HUES6 (cell line): ENCODE measurements at regions not wholly inside any gene's neighbourhood (a gene's known extent, or its start where the extent isn't known, plus 50 kb on each side); places are given as distances from the start of the nearest gene placed in this dataset.

Source experiments
- H3K27ac ChIP-seq: 2 replicates; pipeline ENCODE4 v1.7.0; 2013; ENCODE audit warnings: low read depth, mild to moderate bottlenecking, low read length, inconsistent platforms
- H3K27me3 ChIP-seq: 2 replicates; pipeline ENCODE4 v1.6.1; 2013; ENCODE audit warnings: low read length; ENCODE audit not compliant: control insufficient read depth, insufficient read depth
- H3K36me3 ChIP-seq: 2 replicates; pipeline ENCODE4 v1.6.1; 2013; ENCODE audit warnings: low read length; ENCODE audit not compliant: control insufficient read depth, insufficient read depth
- H3K4me1 ChIP-seq: 2 replicates; pipeline ENCODE4 v1.6.1; 2013; ENCODE audit warnings: low read length; ENCODE audit not compliant: control insufficient read depth, insufficient read depth
- H3K4me3 ChIP-seq: 2 replicates; pipeline ENCODE4 v1.5.1; 2013; ENCODE audit warnings: low read depth, low read length
- H3K9ac ChIP-seq: one replicate; pipeline ENCODE4 v1.6.1; 2013; ENCODE audit warnings: mild to moderate bottlenecking, low read length
- H3K9me3 ChIP-seq: 2 replicates; pipeline ENCODE4 v1.6.1; 2013; ENCODE audit warnings: low read depth, low read length; ENCODE audit not compliant: control insufficient read depth, insufficient read depth

DNA sequence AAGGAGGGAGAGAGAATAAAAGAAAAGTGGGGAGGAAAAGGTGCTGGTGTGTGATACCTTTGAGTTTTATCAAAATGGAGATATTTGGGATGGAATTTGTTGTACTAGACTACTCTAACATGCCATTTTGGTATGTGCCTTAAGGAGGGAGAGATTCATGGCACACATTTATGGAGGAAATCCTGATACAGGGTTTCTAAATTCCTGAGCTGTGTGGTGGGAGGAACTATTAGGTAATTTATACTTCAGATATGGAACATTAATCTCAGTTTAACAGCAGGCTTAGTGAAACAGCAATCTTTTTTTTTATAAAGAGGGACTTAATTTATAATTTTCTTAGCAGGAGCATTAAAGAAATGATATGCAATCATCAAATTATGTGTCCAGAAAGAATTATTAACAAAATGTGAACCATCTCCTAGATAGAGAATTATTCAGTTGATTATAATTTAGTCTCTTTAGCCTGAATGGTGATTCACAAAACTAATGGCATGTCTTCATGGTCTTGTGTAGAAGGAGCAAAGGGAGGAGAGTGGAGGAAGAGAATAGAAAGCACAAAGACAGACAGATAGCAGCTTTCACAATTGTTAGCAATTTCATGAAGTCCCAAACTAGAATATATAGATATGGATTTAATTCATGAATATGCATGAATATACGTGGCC, 301.6 kb downstream of the HLX start:
- Histone ChIP-seq H3K36me3 (no peaks in the 10 kb centered on the region), H3K27me3 (no peaks in the 10 kb centered on the region), H3K9me3 (no peaks in the 10 kb centered on the region), H3K4me3 (no peak overlapping the region), H3K4me1 (no peaks in the 10 kb centered on the region), H3K9ac (no peak overlapping the region), H3K27ac (no peak overlapping the region)

DNA sequence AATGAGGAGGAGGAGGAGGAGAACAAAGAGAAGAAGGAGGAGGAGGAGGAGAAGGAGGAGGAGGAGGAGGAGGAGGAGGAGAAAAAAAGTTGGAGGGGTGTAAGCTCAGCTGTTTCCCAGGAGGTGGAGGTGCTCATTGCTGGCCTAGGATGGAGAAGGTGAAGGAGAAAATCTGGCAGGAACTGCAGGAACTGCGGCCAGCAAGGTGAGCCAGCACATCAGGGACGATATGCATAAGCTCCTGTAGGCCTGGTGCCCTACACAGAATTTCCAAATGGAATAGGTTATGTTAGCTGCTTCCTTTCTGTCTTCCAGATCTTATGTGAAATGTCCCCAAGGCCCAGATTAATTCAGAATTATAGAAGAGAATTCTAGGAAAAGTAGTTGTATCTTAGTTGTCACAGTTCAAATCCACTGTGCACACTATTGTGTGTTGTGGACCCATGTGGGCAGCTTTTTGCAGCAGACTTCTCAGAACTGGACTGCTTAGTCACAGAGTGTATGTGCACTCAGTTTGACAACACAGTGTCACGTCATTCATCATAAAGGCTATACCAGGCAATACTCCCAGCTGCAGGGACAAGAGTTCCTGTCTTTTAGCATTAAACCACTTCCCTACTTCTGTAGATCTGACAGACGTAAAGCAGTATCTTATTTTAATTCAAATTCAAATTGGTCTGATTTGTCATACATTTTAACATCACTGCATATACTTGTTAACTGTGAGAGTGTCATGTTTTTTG, 303.7 kb downstream of the HLX start:
- no peak overlapping the region for H3K27ac ChIP-seq
- H3K9me3 ChIP-seq = no peaks in the 10 kb centered on the region
- no peak overlapping the region for H3K9ac ChIP-seq
- H3K4me3 ChIP-seq = no peak overlapping the region
- H3K4me1 ChIP-seq = no peaks in the 10 kb centered on the region
- H3K36me3 ChIP-seq = no peaks in the 10 kb centered on the region
- H3K27me3 ChIP-seq = no peaks in the 10 kb centered on the region

DNA sequence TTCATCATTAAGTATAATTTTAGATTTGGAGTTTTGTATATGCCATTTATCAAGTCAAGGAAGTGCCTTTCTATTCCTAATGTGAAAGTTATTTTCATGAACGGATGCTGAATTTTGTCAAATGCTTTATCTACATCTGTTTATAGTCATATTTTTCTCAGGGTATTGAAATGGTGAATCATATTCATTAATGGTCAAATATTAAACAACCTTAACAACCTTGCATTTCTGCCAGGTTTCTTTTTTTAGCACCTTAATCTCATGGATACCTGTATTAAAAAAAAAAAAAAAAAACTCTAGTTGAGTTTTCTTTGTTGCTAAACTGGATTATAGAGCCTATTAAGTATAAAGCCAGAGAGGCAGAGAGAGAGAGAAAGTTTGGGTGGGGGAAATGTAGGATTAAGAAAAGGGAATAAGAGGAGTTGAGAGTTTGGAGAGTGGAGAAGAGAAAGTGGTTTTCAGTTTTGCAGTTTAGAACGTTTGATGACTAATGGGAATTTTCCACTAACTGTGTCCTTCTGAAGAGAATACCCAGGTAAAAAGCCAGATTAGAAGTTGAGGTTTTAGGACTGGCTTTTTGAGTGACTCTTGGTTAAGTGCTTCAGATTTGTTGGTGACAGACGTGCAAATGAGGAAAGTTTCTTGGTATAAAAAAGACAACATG, 305.0 kb downstream of the HLX start:
- Histone ChIP-seq H3K4me3 (no peak overlapping the region), H3K36me3 (no peaks in the 10 kb centered on the region), H3K9me3 (no peaks in the 10 kb centered on the region), H3K9ac (no peak overlapping the region), H3K4me1 (no peaks in the 10 kb centered on the region), H3K27me3 (no peaks in the 10 kb centered on the region), H3K27ac (no peak overlapping the region)

DNA sequence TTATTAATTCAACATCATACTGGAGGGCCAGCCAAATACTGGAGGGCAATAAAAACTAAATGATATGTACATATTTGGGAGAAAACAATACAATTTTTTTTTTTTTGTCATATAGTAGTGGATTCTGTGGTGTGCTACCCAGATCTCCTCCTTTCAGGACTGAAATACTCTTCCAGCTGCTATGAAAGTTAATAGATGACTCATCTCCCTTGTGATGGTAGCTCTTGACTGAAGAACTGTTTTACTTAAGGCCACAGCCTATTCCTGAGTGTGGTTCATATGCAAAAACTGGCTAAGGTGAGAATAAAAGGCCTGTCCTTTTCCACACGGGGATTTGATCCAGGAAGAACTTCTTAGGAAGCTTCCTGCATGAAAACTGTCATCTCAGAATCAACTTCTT, 307.9 kb downstream of the HLX start:
- Histone ChIP-seq H3K27me3 (no peaks in the 10 kb centered on the region), H3K36me3 (no peaks in the 10 kb centered on the region), H3K27ac (no peak overlapping the region), H3K9ac (no peak overlapping the region), H3K4me3 (no peak overlapping the region), H3K9me3 (no peaks in the 10 kb centered on the region), H3K4me1 (no peaks in the 10 kb centered on the region)

DNA sequence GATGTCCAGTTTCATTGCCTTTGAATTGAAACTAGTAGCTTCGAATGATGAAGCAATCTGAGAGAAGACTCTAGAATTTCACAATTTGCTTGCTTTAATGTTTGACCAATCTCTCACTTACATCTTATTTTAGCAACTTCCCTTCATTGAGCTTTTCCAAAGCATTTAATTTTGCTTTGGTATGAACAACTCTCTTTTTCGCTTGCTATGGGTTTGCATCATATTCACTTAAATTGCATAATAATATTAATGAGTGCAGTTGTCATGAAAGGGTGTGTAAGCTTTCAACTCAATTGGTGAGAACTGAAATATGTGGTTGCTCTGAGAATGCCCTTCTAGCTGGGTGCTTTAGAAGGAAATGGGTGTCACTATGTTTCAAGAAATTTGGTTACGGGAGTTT, 309.2 kb downstream of the HLX start:
- Histone ChIP-seq H3K4me3 (no peak overlapping the region), H3K9ac (no peak overlapping the region), H3K4me1 (no peaks in the 10 kb centered on the region), H3K36me3 (no peaks in the 10 kb centered on the region), H3K27ac (no peak overlapping the region), H3K27me3 (no peaks in the 10 kb centered on the region), H3K9me3 (no peaks in the 10 kb centered on the region)

DNA sequence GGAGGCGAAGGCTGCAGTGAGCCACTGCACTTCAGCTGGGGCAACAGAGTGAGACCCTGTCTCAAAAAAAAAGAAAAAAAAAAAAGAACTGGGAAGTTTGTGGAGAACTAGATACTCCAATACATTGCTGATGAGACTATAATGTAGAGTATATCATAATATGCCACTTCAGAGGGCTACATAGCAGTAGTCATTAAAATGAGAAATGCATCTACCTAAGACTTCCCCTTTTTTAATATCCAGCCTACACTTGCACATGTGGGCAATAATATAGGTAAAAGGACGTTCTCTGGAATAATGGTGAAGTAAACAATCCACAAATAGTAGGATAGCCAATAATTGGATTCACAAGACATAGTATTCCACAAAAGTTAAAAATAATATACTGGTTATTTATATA, 311.0 kb downstream of the HLX start:
- H3K27me3 ChIP-seq = no peaks in the 10 kb centered on the region
- no peaks in the 10 kb centered on the region for H3K36me3 ChIP-seq
- H3K27ac ChIP-seq = no peak overlapping the region
- peaks cover 1% of the 10 kb centered on the region; the same call in 1 of the 2 replicates for H3K9me3 ChIP-seq
- no peak overlapping the region for H3K4me3 ChIP-seq
- no peaks in the 10 kb centered on the region for H3K4me1 ChIP-seq
- no peak overlapping the region for H3K9ac ChIP-seq

DNA sequence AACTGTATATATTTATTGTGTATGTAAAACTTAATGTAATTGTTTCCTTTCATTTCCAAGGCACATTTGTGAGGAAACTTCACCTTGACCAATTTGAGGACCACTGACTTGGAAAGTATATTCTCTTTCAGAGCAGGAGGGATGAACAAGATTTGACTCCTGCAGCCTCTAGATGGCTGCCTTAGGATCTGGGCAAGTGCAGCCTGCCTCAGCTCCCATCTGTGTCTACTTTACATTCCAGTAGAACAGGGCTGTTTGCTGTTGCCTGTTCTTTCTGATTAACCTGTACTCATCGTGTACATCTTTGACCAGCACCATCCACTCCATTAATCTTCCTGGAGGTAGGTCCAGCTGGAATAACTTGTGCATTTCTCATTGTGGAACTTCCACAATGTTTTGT, 312.8 kb downstream of the HLX start:
- peaks cover 9% of the 10 kb centered on the region for H3K9me3 ChIP-seq
- H3K27me3 ChIP-seq = no peaks in the 10 kb centered on the region
- H3K36me3 ChIP-seq = no peaks in the 10 kb centered on the region
- H3K27ac ChIP-seq = no peak overlapping the region
- H3K9ac ChIP-seq = no peak overlapping the region
- H3K4me1 ChIP-seq = no peaks in the 10 kb centered on the region
- H3K4me3 ChIP-seq = no peak overlapping the region

DNA sequence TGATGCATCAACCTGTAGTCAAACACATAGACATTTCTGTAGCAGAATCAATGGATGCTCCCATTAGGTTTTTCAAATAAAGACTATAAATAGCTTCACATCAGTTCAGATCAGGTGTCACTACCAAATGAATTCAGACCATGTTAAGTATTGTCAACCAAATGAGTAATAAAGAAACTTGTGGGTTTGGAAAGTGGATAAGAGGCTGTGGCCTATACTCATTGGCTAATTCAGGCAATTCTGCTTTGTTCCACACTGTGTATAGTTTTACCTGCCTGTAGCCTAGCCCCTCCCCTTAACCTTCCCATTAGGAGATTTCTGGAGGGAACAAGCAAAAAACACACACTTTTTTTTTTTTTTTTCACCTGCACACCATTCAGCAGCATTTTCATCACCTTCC, 321.2 kb downstream of the HLX start:
- Histone ChIP-seq H3K9ac (no peak overlapping the region), H3K27ac (no peak overlapping the region)

DNA sequence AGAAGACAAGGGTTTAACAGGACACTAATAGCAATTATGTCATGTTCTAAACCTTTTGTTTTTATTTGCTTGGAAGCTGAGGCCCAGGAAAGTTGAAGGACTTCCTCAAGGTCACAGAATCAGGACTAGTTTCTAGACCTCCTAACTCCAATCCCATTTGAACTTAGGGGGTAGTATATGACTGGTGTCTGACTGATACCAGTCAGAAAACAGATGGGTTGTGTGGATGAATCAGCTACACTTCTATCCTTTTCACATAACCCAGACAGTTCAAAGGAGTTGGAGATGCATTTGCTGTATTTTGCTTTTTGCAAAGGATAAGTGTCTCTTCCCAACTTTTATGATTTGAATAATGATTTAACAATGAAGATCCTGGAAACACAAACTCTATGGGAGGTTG, 322.5 kb downstream of the HLX start:
- Histone ChIP-seq H3K9ac (no peak overlapping the region), H3K36me3 (no peaks in the 10 kb centered on the region), H3K4me3 (no peak overlapping the region), H3K27me3 (no peaks in the 10 kb centered on the region), H3K27ac (no peak overlapping the region), H3K4me1 (no peaks in the 10 kb centered on the region), H3K9me3 (peaks cover 9% of the 10 kb centered on the region; the same call in 1 of the 2 replicates)

More for the DNA sequence above, 321.2 kb downstream of the HLX start:
- no peaks in the 10 kb centered on the region for H3K4me1 ChIP-seq
- H3K36me3 ChIP-seq = no peaks in the 10 kb centered on the region
- H3K27me3 ChIP-seq = no peaks in the 10 kb centered on the region
- peaks cover 12% of the 10 kb centered on the region for H3K9me3 ChIP-seq
- H3K4me3 ChIP-seq = no peak overlapping the region

DNA sequence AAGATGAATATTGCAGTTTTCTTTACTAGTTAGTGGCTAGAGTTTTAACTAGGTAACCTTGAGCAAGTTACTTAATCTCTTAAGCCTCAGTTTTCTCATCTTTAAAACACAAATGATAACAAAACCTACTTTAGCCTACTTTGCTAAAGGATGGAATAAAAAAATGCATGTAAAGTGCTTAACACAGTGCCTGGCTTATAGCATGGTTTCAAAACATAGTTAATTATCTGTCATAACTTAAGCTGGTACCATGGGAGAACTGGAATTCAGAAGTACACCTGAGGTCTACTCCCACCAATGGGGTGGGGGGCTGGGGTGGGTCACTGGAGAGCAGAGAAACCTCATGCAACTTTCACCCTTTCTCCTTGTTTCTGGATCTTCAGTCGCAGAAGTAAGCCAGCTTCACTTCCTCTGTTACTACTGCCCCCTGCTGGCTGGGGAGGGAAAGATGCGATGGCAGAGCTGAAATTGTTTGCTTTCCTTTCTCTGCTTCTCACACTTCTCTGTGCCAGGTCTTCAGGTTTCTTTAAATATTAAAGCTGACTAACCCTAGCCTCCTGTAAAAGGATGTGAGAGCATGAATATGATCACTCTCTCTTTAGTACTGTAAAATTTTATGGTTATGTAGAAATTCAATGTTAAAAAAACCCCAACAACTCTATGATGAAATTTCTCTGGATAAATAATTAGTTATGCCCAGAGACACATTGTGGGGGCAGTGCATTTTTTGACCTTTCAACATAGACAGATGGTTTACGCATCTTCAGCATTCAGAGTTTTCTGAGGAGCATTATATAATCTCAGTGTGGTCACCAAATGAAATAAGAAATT, 324.2 kb downstream of the HLX start:
- no peak overlapping the region for H3K9ac ChIP-seq
- no peaks in the 10 kb centered on the region for H3K27me3 ChIP-seq
- H3K9me3 ChIP-seq = 0 out of 2 replicates have a peak, but pooled peaks cover 3% of the 10 kb centered on the region
- no peaks in the 10 kb centered on the region for H3K36me3 ChIP-seq
- H3K4me1 ChIP-seq = no peaks in the 10 kb centered on the region
- no peak overlapping the region for H3K27ac ChIP-seq
- H3K4me3 ChIP-seq = no peak overlapping the region
